UCSD-AML1 (cell line): ENCODE measurements at regions not wholly inside any gene's neighbourhood (a gene's known extent, or its start where the extent isn't known, plus 50 kb on each side); places are given as distances from the start of the nearest gene placed in this dataset.
"Not testable (repeated sequence)": the region's sequence is repeated elsewhere in the genome, so short reads cannot be mapped to it uniquely, and the experiment has no call there.

Source experiments
- DNase-seq: peaks from one replicate; lab custom pipeline; 2025; ENCODE audit not compliant: unreplicated experiment; lab: John Stamatoyannopoulos, UW

- no peak for DNase-seq
These were observed 342.7 kb downstream of the LMO7 start for GRCh38 chr13:75978818-75979217.

DNA sequence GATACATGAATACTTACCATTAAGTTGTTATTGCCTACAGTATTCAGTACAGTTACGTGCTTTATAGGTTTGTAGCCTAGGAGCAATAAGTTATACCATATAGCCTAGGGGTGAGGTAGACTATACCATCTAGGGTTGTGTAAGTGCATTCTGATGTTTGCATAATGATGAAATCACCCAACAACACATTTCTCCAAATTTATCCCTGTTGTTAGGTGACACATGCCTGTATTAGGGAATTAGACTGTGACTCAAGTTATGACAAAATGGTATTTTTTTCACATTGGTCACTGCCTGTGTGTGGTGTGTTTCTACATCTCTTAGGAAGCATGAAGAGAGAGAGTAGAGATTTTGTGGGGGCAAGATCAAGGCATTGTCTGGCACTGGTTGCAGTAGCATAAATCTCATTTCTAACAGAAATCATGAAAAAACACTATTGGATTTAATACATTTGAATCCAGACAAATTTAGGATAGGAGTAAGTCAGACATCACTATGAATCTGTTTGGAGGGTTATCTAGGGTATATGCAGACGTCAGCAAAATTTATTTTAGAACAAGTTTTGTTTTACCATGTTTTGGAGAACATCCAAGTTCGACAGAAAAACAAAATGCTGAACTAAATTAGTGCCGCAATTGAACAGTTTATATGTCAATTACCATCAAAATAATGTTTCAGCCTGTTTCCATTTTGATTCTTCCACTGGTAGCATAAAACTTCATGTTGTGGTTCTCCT lies 332.1 kb downstream of the LMO7 start:
- DNase-seq, result no peak

DNA sequence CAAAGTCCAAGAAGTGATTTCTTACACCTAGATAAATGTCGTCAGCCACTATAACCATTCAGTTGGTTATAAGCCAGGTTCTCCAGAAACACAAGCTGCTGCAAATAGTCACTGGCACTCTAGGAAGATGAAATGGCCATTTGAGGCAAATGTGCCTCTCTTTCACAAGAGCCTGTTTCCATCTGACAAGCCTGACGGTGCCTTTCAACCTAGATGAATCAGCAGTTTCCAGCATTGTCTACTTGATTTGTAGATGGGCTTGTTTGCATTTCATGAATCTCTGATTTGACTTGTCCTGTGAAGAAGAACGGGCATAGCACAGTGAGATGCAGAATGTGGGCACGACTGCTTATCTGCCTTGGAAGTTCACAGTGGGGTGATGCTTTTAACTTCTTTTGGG lies 327.2 kb downstream of the LMO7 start:
- no peak for DNase-seq

DNA sequence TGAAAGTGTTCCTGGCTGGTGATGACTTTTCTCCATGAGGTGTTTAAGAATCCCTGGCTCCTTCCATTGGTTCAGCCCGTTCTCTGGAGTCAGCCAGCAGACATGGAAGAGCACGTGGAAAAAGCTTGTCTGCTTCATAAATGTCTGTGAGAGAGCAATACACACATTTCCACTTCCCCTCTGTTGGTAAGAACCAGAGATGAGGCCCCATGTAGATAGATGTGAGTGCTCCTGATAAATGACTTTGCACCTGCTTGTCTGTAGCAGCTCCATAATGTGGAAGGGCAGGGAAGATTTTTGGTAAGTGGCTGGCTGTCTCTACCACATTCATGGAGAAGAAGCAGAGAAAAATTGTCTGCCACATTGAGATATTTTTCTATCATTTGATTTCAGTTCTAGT lies 325.8 kb downstream of the LMO7 start:
- DNase-seq, result no peak

GRCh38 chr13:75960538-75960994 lies 324.4 kb downstream of the LMO7 start:
- no peak for DNase-seq

- no peak for DNase-seq
These were observed 323.8 kb downstream of the LMO7 start for GRCh38 chr13:75959861-75960481.

DNA sequence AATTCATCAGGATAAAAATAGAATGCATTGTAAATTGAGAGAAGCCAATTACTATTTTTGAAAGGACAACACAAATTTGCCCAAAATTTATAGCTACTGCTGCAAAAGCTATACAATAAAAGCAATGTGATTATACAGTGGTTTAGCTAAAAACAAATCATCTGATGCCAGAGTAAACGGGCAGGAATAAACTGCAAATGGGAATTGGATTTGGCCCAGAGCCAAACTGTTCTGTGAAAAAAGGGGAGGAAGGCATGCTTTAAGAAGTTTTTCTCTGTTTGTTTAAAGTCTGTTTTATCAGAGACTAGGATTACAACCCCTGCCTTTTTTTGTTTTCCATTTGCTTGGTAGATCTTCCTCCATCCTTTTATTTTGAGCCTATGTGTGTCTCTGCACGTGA lies 317.5 kb downstream of the LMO7 start:
- not testable (repeated sequence) for DNase-seq

GRCh38 chr13:75947448-75947847 lies 311.3 kb downstream of the LMO7 start:
- no peak for DNase-seq

DNA sequence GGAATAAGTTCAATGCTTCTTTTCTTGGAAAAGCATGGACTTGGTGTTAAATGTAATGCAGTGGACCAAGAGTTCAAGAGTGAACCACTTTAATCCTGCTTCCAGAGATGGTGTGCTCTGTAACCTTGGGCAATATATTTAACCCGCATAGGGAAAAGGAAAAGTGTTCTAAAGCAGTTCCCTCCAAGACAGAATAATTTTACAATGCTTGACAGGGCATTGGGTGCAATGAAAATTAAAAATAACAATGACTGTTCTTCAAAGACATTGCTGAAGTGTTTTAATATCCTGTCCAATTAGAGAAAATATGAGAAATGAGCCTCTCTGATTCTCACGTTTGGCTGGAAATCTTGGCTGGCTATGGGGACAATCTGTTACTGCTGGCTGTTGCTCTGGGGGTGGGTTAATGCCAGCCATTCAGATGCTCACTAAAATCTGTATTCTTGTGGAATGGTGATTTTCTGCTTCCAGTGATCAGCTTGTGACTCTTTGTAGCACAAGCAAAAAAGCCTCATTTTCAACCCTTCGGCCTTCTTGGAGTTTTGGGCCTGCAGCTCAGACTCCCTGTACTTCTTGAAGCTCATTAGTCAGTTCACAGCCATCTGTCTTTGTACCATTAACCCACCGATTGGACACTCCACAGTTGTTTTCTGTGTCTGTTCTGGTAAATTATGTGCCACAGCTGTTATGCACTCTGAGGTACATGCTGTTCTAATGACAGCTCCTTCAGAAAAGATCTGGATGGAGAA lies 310.6 kb downstream of the LMO7 start:
- no peak for DNase-seq

DNA sequence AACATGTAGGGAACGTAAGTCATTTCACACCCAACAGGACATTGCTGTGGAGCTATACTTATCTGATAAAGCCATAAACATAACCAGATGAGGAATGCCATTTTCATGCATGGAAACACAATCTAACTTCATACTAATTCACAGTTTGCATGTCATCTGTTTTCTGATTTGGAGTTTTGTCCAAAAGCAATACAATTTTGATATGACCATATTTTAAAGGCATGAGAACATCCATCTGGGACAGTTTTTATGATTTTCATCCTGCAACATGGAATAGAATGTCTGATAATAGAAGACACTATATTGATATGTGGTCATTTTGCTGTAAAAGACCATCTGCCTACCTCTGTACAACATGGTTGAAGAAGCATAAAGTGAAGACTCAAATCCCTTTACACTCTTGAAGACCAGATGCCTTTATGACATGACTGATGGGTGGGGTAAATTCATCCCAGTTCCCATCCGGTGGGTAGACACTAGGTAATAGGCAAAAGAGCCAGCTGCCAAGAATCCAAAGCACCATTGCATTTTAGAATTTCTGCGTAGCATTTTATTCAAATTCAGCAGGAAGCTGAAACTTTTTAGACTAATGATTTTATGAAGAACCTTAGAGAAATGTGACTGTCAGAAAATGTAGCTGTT lies 309.8 kb downstream of the LMO7 start:
- no peak for DNase-seq

DNA sequence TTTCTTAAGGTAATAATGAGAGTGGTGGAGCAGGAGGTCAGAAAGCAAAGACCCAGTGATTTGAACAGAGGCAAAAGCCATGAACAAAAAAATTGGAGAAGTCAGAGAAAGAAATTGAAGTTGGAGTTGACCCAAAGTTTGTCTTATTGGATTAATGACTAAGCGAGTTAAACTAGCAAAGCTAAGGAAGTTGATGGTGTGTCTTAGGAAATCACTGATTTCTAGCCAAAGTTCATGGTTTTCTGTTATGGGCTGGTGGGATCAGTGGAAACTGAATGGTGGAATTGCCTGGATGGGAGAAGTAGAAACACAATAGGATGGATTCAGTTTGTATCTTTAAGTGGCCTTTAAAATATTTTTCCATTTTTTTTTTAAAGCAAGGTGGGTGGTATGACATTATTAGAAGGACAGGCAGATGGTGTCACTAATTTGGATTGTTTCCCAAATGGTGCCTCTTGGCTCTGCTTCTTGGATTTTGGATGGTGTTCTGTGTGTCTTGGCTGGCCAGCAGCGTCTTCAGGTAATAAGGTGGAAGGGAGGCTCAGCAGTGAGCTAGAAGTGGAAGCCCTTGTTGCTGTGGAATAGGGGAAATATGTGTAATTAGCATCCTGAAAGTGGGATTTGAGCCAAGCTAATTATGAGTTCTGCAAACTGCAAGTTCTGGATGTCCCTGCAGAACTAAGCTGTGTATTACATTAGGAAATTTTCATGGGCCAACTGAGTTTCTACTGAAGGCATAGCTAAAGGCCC lies 302.9 kb downstream of the LMO7 start:
- DNase-seq, result no peak

DNA sequence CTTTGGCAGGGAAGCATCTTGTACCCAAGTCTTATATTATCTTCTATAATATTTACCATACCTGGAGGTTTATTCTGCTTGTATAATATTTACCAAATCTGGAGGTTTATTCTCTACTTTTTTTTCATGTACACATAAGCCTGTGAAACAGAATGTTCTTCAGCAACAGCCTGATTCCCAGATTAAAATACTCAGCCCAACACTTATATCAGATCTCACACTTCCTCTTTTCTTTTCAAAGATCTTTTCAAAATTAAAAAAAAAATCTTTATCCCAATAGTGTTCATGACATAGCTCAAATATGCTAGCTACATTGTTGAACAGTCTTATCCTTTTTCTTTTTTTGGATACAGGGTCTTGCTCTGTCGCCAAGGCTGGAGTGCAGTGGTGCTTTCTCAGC lies 300.7 kb downstream of the LMO7 start:
- DNase-seq, result no peak

- DNase-seq, result no peak
These were observed 299.7 kb downstream of the LMO7 start for GRCh38 chr13:75935805-75936204.

DNA sequence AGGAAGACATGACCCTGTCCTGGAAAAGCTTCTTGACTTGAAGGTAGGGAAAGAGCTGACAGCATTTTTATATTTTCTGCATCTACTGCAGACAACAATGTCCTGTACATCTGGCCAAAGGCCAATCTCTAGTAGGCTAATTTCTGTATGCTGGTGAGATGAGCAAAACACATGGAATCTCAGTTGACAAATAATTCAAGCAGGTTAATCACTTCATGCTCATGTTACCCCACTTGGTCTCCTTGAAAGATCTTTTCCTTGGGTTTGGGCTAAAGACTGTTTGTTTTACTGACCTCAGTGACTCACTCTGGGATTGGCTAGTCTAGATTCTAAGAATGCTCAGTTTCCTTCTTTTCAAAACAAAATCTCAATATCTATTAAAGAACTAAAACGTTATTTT lies 298.8 kb downstream of the LMO7 start:
- no peak for DNase-seq

GRCh38 chr13:75932636-75933035 lies 296.5 kb downstream of the LMO7 start:
- no peak for DNase-seq

DNA sequence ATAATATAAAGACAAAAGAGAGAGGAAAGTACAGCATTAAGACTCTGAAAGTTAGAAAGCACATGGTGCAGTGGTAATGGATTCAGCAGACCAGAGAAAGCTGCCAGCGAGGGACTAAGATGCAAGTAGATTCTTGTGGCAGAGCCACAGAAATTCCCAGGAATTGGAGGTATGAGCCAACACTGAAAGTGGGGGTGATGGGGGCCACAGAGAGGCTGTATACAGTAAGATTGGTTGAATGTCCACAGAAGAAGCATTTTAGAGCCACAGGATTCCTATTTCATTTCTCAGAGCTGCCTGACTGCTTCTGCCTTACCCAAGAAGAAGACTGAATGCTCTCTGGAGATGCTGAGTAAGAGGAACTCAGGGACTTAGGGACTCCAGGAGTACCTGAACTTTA lies 295.0 kb downstream of the LMO7 start:
- DNase-seq, result no peak

- no peak for DNase-seq
These were observed 292.9 kb downstream of the LMO7 start for GRCh38 chr13:75929076-75929475.

- no peak for DNase-seq
These were observed 291.1 kb downstream of the LMO7 start for GRCh38 chr13:75927183-75927669.

DNA sequence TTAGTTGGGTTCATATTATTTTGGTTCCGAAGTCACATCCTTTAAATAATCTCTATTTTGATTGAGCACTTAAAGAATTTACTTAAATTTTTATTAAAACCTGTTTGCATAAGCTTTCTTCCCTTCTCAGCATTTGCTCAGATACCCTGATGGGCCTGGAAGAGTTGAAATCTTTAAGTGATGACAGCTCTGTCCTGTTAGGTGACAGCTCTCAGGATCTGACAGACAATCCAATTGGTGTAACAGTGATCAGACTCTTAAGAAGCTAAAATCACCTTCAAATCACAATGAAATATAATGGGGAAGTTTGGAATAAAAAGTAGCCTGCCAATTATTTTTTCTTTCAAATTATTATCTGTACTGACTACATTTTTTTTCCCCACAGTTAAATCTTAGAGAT lies 284.4 kb downstream of the LMO7 start:
- no peak for DNase-seq

- DNase-seq, result no peak
These were observed 283.6 kb downstream of the LMO7 start for GRCh38 chr13:75919660-75920199.
